GM12892 (cell line): ENCODE measurements at regions not wholly inside any gene's neighbourhood (a gene's known extent, or its start where the extent isn't known, plus 50 kb on each side); places are given as distances from the start of the nearest gene placed in this dataset.

Source experiments
- POLR2A ChIP-seq: IDR thresholded peaks from 2 replicates; pipeline ENCODE4 v1.6.1; 2011; ENCODE audit warnings: low read depth, low read length, control low read depth
- POLR2AphosphoS5 ChIP-seq: IDR thresholded peaks from 2 replicates; pipeline ENCODE4 v1.6.1; 2011; ENCODE audit warnings: low read depth, low read length, control low read depth

GRCh38 chr4:84341559-84341958 is 157.5 kb downstream of the NKX6-1 start:
- TF ChIP-seq POLR2A (no peak), POLR2AphosphoS5 (no peak)
